Stimulated activated CD4-positive, alpha-beta T cell treated with anti-CD3 and anti-CD28 coated beads, Interleukin-15, amount 100 ng/mL, for 24 hours (primary cell): ENCODE measurements at regions not wholly inside any gene's neighbourhood (a gene's known extent, or its start where the extent isn't known, plus 50 kb on each side); places are given as distances from the start of the nearest gene placed in this dataset.
"Not testable (repeated sequence)": the region's sequence is repeated elsewhere in the genome, so short reads cannot be mapped to it uniquely, and the experiment has no call there.

Experiments used
- DNase-seq: peaks from one replicate; pipeline ENCODE4 v3.0.0-alpha.2; 2020

DNA sequence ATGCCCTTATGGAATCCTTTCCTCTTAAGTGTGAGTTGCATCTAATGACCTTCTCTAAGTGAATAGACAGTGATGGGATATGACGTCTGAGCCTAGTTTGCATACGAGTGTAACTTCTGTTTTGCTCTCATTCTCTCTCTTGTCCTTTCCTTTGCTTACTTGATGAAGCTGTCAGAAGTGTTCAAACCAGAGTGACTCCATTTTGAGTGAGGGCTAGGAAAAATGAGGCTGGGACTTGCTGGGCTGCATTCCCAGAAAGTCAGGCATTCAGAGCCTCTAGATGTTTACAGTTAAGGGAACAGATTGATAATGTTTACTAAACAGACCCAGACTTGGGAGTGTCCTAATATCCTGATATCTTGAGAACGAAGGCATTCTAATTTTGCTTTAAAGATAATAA lies 311.2 kb upstream of the SOX4 start:
- not testable (repeated sequence) for DNase-seq

DNA sequence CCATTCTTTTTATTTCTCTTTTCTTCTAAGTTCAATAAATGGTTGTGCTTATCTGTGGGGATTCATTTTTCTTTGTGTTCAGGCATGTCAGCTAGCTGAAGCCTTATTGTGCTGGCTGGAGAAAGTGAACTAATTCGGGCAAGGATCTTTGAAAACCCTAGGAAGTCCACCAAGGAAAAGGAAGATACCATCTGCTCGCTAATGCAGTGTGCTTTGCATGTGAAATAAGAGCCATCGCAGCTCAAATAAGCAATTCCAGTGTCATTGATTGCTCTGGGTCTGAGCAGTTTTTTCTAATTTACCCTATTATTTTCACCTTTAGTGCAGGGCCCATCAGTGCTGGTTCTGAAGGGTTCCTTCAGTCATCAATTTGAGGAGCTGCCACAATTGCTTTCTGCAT lies 309.4 kb upstream of the SOX4 start:
- DNase-seq, result no peak

DNA sequence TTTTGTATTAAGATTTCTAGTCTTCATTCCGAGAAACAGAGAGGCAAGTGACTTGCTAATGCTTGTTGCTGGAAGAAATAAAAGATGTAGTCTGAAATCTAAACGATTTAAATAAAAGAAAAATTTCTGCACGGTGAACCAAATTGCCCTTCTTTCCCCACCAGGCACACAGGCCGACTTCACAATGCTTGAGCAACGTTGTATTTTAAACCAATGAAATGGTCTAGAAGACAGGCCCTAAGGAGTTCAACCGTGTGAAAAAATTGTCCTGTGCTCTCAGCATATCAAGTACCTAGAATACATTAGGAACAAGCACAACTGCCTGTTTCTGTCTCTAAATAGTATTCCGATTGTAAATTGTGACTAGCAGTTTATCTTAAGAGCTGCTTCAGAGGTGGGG lies 308.8 kb upstream of the SOX4 start:
- DNase-seq, result no peak

DNA sequence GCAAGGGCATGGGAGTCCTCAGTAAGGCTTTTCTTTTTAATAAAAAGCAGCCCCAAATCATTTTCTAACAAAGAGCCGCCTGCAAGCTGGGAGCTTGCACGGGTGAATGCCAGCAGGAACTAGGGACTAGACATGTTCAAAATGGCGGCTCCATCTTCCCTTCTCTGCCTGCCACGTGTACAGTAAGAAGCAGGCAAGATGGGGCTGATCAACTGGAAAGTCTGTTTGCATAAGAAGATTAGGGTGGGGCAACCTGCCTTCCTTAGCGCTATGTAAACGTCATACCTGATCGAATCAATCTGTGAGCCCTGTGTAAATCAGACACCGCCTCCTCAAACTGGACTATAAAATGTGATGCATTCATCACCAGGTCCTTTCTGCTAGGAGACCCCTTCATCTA lies 299.4 kb upstream of the SOX4 start:
- DNase-seq, result no peak

DNA sequence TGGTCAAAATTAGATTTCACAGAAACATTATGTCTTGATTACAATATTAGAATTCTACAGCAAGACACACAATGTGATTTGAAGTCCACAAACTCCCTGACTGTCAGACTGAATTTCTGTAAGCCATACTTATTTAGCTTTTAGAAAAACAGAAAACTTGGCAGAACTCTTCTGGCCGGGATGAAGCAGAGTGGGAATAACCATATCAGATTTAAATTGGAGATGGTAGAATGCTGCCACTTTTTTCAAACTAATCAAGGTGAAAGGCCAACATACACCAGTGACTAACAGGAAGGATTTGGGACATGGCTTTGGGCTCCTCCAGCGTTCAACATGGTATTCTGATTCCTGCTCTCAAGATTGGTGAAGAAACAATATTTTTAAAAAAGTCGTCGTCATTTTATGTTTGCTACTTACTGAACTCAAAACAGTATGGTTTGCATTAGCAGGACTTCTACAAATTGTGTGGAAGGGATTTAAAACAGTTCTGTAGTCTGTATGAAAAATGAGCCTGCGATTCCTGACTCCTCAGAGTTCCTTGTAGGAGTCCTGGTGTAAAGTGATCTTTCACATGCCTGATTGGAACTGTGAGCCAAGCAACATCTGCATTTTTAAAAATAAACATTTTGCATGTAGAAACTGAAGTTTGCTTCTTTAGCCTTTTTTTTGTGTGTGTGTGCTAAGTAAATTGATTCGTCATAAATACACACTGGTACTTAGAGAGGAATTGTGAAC lies 297.9 kb upstream of the SOX4 start:
- no peak for DNase-seq

DNA sequence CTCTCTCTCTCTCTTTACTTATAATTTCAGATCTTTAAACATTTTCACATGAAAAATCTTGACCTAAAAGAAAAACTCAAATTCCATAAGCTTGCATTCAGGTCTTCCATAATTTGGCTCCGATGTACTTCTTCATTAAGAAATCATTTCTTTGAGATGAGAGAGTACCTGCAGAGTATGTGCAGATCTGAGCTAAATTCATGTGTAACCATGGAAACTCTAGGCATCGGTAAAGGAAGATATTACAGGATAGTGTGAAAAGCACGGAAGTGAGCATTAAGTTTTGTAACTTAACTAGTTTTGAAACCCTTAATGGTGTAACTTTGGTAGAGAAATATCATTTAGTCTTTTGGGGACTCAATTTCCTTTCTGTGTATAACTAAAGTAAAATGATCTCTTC lies 295.9 kb upstream of the SOX4 start:
- no peak for DNase-seq

DNA sequence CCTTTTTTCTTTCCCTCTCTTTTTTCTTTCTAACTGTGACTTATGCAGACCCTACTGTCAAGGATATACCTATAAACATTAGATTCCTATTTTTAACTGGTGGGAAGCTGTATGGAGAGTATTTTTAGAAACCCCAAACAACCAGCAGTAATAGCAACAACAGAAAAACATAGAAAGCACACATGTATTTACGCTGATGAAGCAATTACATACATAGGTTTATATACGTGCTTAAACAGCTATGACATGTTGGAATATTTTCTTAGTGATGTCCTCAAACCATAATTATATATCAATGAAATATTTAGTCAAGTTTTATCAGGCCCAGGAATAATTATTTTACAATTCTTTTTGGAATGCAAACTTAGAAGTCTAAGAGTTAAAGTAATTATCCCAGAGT lies 294.3 kb upstream of the SOX4 start:
- no peak for DNase-seq

DNA sequence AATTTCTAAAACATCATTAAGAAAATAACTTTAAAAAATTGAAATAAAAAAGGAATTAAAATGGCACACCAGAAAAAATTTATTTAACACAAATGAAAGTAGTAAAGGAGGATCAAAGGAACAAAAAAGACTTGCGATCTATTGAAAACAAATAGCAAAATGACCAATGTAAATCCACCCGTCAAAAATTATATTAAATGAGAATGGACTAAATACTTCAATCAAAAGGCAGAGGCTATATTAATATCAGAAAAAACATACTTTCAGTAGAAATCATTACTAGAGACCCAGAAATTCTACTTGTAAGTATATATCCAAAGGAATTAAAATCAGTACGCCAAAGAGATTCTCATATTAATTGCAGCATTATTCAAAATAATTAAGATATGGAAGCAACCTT lies 293.1 kb upstream of the SOX4 start:
- no peak for DNase-seq

DNA sequence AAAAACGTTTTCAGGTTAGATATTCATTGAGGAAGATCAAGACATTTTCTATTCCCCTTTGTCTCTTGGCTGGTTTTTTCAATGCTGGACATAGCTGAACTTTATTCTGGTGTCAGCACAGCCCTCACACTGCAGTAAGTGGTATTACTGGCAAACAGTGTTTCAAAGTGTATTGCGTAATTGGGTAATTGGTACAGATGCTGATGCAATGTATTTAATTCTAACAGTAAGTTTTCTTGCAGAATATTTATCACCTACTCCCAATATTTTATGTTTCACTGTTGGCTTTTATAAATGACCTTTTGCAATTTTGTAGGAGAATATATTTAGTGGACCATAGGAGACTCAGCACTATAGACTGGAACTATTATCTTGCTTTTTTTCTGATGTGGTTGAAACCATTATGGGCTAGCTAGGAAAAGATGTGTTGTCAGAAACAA lies 287.6 kb upstream of the SOX4 start:
- DNase-seq, result no peak

DNA sequence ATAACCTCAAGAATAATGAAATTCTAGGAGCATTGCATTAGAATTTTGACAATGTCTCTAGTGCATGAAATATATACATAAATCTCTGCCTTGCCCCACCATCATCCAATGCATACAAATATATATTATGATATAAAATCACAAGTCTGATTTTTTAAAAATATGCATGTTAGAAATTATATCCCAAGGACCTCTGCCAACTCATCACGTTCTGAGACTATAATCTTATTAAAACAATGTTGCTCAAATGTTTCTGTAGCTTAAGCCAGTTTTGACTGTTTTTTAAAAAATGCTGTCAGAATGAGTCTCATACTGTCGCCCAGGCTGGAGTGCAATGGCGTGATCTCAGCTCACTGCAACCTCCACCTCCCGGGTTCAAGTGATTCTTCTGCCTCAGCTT lies 287.0 kb upstream of the SOX4 start:
- no peak for DNase-seq

DNA sequence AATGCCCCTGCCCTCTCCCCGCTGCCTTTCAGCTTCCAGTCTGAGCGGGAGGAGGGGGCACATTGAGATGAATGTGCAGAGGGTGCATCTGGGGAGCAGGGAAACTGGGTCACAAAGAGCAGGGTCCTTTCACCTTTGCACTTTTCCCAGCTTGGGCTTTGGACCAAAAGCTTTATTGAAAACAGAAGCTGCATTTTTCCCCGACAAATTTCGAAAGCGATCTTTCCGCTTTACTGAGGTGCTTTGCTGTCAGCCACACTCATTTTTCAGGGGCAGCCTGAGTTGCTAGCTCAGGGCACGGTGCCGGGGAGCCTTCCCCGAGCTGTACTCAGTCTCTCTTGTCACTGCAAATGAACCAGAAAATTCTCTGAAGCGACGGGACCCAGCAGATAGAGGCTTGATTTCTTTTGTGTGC lies 283.7 kb upstream of the SOX4 start:
- DNase-seq, result no peak

DNA sequence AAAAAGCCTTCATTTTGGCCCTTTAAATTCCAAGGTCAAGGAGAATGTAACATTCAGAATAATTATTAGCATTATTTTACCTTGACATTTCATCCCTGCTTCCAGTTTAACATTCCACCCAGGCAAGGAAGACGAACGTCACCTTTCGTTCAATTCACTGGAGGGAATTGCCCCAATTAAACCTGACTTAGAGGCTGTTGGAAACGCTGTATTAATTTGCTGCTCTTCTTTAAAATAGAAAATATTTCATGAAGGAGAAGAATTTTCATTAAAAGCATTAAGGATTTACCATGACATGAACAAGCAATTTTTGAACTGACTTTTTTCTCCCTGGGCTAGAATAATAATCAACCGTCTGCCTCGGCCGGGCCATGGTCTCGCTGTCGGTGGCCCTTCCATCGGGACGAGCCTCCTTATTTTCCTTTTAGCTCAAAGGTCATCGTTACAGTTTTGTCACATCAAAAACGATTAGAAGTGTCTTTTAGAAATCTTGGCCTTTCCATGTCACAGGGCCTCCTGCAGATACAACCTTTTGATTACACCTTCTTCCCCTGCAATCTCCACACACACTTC lies 282.9 kb upstream of the SOX4 start:
- DNase-seq, result no peak

DNA sequence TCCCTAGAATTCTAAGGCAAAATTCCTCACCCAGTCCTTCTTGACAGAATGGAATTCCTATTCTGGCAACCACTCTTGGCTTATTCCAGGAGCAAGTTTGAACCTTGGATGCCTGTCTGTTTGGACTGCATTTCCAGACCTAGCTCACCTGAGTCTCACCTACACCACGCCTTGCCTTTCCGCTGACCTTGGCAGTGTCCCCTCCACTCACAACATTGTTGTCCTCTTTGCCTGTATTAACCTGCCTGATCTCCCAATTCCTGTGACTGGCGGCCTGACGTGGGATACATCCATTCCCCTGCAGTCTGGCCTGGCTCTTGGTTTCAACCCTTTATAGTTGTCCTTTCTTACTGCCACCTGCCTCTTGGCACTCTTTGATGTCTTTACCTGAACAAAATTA lies 281.4 kb upstream of the SOX4 start:
- no peak for DNase-seq

DNA sequence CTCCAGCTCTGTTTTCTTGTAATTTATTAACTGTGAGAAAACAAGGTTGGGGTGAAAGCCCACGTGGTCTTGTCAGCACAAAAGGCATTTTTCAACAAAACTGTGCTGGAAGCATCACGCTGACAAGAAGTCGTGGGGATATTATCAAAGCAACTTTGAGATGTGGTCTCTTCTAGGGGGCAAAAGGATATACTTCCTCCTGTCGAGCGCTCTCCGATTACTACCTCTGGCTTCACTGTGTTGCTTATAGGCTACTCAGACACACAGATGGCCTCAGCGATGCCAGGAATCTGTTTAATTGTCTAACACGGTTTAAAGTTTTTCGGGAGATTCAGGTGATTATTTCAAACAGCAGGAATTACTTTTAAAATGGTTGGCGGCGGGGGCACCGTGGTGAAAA lies 275.9 kb upstream of the SOX4 start:
- no peak for DNase-seq

DNA sequence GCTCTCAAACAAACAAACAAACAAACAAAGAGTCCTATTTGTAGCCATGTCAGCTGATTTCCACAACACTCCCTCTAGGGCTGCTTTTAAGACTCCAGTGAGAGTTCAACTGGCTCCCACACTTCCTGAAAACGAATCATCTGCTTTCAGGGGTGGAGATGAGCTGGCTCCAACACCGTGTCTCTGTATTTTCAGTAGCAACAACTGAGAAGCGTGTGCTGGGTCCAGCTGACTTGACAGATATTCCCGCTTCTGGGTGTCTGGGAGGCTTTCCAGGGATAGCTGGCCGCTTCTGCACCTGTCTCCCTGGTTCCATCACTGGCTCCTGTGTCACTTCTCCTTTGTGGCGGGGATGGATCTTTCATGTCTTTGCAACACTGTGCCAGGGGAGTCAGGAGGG lies 272.5 kb upstream of the SOX4 start:
- DNase-seq, result no peak

DNA sequence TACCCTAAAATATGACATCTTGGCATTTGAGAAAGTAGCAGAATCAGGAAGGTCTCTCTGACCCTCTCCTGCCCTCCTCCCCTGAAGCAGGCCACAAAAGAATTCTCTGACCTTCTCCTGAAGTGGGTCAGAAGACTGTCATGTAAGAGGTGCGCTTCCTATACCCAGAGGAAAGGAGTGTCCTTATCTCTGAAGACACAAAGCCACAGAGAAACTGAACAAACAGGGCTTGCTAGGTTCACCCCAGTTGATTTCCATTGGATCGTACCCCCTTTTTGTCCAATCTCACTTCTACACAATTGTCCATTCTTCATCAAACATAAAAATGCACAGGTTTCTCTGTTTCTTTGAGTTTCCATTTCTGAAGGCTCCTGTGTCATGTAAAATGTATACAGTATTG lies 272.0 kb upstream of the SOX4 start:
- no peak for DNase-seq

DNA sequence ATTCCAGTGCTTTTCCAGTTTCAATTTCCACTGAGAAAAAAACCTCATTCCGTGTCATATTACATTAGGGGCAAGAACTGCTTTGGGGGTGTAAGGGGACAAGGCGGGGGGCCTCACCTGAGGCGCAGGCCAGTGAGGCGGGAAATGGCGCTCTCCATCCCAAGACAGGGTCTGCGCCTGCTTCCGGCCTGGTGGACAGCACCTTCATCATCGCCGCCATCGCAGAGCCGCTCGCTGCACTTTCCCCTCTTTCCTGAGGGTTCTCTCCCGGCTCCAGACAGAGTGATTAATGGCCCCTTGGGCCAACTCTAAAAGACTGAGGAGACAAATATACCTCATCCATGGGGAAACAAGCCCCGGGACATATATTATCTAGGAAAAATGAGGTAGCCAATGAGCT lies 270.0 kb upstream of the SOX4 start:
- no peak for DNase-seq

DNA sequence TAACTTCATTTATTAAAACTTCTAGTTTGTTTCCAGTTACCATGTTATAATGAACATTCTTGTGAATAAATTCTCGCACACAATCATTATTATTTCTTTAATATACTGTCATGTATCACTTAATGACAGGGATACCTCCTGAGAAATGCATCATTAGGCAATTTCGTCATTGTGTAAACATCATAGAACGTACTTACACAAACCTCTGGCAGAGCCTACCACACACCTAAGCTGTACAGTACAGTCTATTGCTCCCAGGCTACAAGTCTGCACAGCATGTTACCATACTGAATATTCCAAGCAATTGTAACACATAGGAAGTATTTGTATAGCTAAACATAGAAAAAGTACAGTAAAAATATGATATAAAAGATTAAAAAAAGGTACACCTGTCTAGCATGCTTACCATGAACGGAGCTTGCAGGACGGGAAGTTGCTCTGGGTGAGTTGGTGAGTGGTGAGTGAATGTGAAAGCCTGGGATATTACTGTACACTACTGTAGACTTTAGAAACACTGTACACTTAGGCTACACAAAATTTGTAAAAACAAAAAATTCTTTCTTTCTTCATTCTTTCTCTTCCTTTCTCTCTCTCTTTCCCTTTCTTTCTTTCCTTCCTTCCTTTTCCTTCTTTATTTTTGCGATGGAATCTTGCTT lies 268.2 kb upstream of the SOX4 start:
- no peak for DNase-seq

DNA sequence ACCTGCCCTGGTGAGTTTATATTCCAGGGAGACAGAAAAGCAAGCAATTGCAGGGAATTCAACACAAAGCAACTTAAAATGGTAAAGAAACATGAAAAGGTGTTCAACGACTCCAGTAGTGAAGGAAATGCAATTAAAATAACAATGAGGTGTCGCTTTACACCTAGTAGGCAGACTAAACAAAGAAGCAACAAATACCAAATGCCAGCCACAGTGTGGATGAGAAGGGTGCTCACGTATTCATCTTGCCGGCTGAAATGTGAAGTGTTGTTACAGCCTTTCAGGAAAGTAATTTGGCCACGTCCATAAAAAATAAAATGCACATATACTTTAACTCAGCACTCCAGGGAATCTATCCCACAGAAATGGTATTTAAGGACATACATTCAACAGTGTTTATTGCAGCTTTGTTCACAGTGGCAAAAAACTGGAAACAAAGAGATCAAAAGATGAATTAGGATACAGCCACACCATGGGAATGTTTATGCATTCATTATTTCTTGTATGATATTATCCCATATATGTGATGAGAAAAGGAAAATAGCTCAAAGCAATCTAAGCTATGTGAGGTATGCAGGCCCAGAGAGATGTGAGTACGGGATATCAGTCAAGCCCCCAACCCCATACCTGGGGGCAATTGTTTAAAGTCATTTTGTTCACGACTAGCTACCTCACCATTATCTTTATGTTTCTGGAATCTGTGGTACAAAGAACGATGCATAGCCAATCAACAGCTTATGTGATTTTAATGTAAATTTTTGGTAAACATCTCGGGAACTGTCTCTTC lies 266.0 kb upstream of the SOX4 start:
- no peak for DNase-seq

DNA sequence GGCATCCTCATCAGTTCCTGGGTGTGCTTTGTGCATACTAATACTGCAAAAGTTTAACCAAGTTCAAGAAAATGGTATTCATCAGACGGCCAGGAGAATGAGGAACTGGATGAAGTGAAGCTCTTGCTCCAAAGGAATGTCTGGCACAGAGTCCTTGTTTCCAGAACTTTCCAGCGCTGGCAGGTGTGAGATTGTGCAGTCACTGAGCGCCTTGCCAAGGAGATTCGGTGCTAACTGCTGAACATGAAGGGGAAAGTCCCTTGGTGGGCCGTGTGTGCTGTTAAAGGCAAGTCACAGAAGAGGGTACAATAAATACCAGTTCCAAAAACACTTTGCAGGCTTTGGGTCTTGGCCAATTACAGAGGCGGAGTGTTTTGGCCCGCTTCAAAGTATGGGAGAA lies 262.3 kb upstream of the SOX4 start:
- DNase-seq, result no peak

DNA sequence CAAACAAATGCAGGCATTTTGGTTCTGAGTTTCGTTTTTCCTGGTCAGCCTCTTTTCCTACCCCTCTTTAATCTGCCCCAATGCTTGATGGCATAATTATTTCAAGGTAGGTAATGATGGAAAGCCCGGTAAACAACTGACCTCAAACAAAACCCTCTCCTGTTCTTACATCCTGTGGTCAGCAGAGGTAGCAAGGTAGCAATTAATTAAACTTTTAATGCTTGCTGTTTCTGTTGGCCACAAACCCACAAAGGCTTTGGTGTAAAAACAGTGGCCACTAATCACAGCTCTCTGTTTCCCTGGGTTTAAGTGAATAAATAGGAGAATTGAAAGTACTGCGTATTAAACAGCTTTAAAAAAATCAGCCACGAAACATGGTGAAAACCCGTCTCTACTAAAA lies 261.5 kb upstream of the SOX4 start:
- DNase-seq, result no peak

DNA sequence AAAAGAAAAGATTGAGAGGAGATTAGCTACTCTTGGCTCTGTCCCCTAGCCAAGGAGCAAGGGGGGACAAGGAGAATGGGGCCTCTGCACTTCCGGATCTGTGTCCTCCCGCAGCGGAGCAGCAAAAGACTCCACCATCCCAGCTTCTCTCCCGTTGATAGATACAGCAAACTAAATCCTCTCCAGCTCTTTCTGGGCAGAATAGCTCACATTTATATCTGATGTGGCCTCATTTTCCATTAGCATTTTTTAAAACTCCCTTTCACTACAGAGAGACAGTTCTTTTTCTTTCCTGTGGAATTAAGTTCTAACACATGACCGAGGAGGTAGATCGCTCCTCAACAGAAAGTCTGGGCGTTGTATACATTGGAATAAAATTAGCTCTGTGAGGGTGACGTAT lies 260.9 kb upstream of the SOX4 start:
- DNase-seq, result no peak

DNA sequence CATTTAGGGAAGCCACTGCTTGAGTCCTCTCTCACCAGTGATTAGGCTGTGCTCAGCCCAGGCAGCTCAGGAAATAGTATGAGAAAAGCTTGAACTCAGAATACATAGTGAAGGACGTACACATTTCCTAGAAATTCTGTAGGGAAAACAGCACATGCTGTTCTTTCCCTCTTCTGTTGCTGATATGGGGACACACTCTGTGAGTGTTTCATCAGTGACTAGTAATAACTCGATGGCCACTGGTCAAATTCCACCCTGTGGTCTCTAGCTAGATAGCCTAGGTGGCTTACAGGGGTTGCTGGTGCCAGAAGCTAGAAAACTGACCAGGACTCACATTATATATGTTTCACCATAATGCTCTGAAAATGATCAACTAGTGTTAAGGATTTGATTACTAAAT lies 259.8 kb upstream of the SOX4 start:
- DNase-seq, result no peak

DNA sequence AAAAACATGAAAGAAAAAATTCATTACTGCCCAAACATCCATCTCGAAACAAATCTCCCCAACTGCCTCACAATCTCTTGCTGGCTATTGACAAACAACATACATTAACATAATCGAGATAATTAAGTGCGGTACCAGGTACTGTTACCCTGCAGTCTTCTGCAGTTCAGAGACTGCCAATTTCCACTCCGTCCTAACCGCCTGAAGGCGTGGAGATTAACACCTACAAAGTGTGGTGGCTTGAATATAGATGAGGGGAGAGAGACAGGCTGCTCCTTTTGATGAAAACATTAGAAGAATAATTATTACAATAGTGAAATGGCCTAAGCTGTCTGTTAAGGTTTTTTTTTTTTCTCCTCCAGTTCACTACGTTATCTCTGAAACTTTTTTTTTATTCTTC lies 258.9 kb upstream of the SOX4 start:
- DNase-seq, result no peak
